Mesendoderm (in vitro differentiated cells): ENCODE measurements at regions not wholly inside any gene's neighbourhood (a gene's known extent, or its start where the extent isn't known, plus 50 kb on each side); places are given as distances from the start of the nearest gene placed in this dataset.

Source experiments
- DNase-seq: peaks from one replicate; pipeline ENCODE4 v3.0.0; 2013
- H2AK5ac ChIP-seq: 2 replicates; pipeline ENCODE4 v1.6.1; 2013; ENCODE audit warnings: low read length, inconsistent platforms
- H2BK120ac ChIP-seq: 2 replicates; pipeline ENCODE4 v1.6.1; 2013; ENCODE audit warnings: low read depth, mild to moderate bottlenecking, low read length, moderate library complexity, mixed read lengths
- H2BK15ac ChIP-seq: replicated peaks from 2 replicates; pipeline ENCODE4 v1.6.1; 2013; ENCODE audit warnings: low read depth, mild to moderate bottlenecking, moderate library complexity
- H2BK5ac ChIP-seq: 2 replicates; pipeline ENCODE4 v1.6.1; 2013; ENCODE audit warnings: low read length, inconsistent platforms
- H3K18ac ChIP-seq: 2 replicates; pipeline ENCODE4 v1.6.1; 2013; ENCODE audit warnings: mild to moderate bottlenecking, low read length, mixed read lengths
- H3K23ac ChIP-seq: one replicate; pipeline ENCODE4 v1.6.1; 2013; ENCODE audit warnings: low read length
- H3K27ac ChIP-seq: 2 replicates; pipeline ENCODE4 v1.5.1; 2013; ENCODE audit warnings: low read depth, mild to moderate bottlenecking, inconsistent platforms, low read length, moderate library complexity
- H3K27me3 ChIP-seq: 2 replicates; pipeline ENCODE4 v1.6.1; 2013; ENCODE audit warnings: low read length, control low read depth, mild to moderate bottlenecking, inconsistent platforms; ENCODE audit not compliant: insufficient read depth, poor library complexity
- H3K36me3 ChIP-seq: 2 replicates; pipeline ENCODE4 v1.6.1; 2013; ENCODE audit warnings: low read length, inconsistent platforms; ENCODE audit not compliant: control insufficient read depth, insufficient read depth
- H3K4ac ChIP-seq: one replicate; pipeline ENCODE4 v1.6.1; 2013; ENCODE audit warnings: low read depth, mild to moderate bottlenecking, low read length, moderate library complexity
- H3K4me1 ChIP-seq: 2 replicates; pipeline ENCODE4 v1.6.1; 2013; ENCODE audit warnings: low read depth, low read length, inconsistent platforms; ENCODE audit not compliant: control insufficient read depth
- H3K4me2 ChIP-seq: 2 replicates; pipeline ENCODE4 v1.6.1; 2013; ENCODE audit warnings: low read length
- H3K4me3 ChIP-seq: 2 replicates; pipeline ENCODE4 v1.5.1; 2013; ENCODE audit warnings: mild to moderate bottlenecking, low read length
- H3K56ac ChIP-seq: one replicate; pipeline ENCODE4 v1.6.1; 2013; ENCODE audit warnings: low read length
- H3K79me1 ChIP-seq: 2 replicates; pipeline ENCODE4 v1.6.1; 2013; ENCODE audit warnings: low read length, inconsistent platforms
- H3K79me2 ChIP-seq: 2 replicates; pipeline ENCODE4 v1.6.1; 2013; ENCODE audit warnings: mild to moderate bottlenecking, low read length; ENCODE audit not compliant: control insufficient read depth, insufficient read depth
- H3K9ac ChIP-seq: 2 replicates; pipeline ENCODE4 v1.6.1; 2013; ENCODE audit warnings: low read length, inconsistent platforms
- H4K5ac ChIP-seq: one replicate; pipeline ENCODE4 v1.6.1; 2013; ENCODE audit warnings: low read length
- H4K8ac ChIP-seq: one replicate; pipeline ENCODE4 v1.6.1; 2013; ENCODE audit warnings: low read depth, mild to moderate bottlenecking, control low read depth, low read length, moderate library complexity
- WGBS: extraction: QIAGEN DNeasy Blood & Tissue Kit; methylation state at CpG from one replicate; pipeline ENCODE4 v1.1.7; 2013; ENCODE audit warnings: low lambda C conversion rate, missing lambda C conversion rate; ENCODE audit not compliant: insufficient coverage; ENCODE audit errors: extremely low coverage; 5-methylcytosine and 5-hydroxymethylcytosine counted together

DNA sequence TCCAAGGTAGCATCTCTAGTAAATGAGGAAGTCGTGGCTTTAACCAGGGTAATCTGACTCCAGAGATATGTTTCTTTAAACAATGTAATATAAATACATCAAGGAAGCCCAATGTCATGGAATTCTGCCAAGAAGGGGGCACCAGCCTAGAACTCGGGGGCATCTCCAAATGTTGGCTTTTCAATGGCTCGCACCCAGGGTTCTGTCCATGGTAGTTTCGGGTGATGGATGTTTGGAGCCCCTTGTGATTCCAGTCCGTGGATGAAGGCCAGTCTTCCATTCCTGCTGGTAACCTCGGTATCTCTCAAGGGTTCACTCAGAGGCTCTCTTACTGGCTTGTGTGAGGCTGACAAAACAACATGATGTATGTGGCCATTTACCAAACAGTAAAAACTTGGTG is 91.7 kb upstream of the SPHKAP start:
- no peak overlapping the region for H3K27ac ChIP-seq
- no peaks in the 10 kb centered on the region for H3K4me1 ChIP-seq
- no peak overlapping the region for H2BK120ac ChIP-seq
- no peak overlapping the region for H3K4ac ChIP-seq
- H2AK5ac ChIP-seq, result no peak overlapping the region
- H4K8ac ChIP-seq, result no peak overlapping the region
- H2BK5ac ChIP-seq, result no peak overlapping the region
- H3K79me2 ChIP-seq, result no peaks in the 10 kb centered on the region
- no peak overlapping the region for H2BK15ac ChIP-seq
- H3K27me3 ChIP-seq, result no peaks in the 10 kb centered on the region
- WGBS, result no CpG with 5 or more reads among the region's 6 CpGs
- DNase-seq, result no peak
- H3K18ac ChIP-seq, result no peak overlapping the region
- no peak overlapping the region for H3K23ac ChIP-seq
- no peak overlapping the region for H4K5ac ChIP-seq
- H3K36me3 ChIP-seq, result no peaks in the 10 kb centered on the region
- no peak overlapping the region for H3K56ac ChIP-seq
- no peak overlapping the region for H3K9ac ChIP-seq
- H3K4me2 ChIP-seq, result no peak overlapping the region
- no peak overlapping the region for H3K4me3 ChIP-seq
- H3K79me1 ChIP-seq, result no peaks in the 10 kb centered on the region

DNA sequence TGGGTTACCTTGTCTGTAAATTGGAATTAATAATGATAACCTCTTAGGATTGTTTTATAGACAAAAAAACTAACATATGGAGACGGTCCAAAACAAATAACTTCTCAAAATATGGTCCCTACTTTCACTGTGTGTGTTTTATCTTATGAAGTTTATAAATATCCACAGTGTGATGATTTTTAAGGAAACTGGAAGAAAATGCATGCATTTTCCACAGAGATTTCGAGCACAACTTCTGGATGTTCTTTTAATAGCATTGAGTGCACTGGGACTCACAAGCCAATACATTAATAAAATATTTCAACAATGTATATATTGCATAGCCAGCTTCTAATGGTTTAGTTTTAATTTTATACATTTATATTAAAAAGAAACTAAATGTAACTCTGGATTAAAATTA is 87.9 kb upstream of the SPHKAP start:
- no CpG with 5 or more reads among the region's 2 CpGs for WGBS
- no peaks in the 10 kb centered on the region for H3K4me1 ChIP-seq

GRCh38 chr2:228268756-228269155 is 87.3 kb upstream of the SPHKAP start:
- no peak overlapping the region for H2BK15ac ChIP-seq
- no peak overlapping the region for H3K56ac ChIP-seq
- H3K79me1 ChIP-seq, result no peaks in the 10 kb centered on the region
- no peak overlapping the region for H3K4me3 ChIP-seq
- H2BK5ac ChIP-seq, result no peak overlapping the region
- no peak overlapping the region for H3K23ac ChIP-seq
- H3K4me2 ChIP-seq, result no peak overlapping the region
- no peak overlapping the region for H4K5ac ChIP-seq
- H4K8ac ChIP-seq, result no peak overlapping the region
- H2BK120ac ChIP-seq, result no peak overlapping the region
- H3K79me2 ChIP-seq, result no peaks in the 10 kb centered on the region
- H3K36me3 ChIP-seq, result no peaks in the 10 kb centered on the region
- WGBS, result no CpG with 5 or more reads among the region's 1 CpG
- H3K18ac ChIP-seq, result no peak overlapping the region
- no peak overlapping the region for H3K9ac ChIP-seq
- no peaks in the 10 kb centered on the region for H3K27me3 ChIP-seq
- no peak overlapping the region for H2AK5ac ChIP-seq
- DNase-seq, result no peak
- H3K4ac ChIP-seq, result no peak overlapping the region
- no peaks in the 10 kb centered on the region for H3K4me1 ChIP-seq
- no peak overlapping the region for H3K27ac ChIP-seq

More for the DNA sequence above, 87.9 kb upstream of the SPHKAP start:
- H4K5ac ChIP-seq, result no peak overlapping the region
- no peak for DNase-seq
- no peak overlapping the region for H3K4ac ChIP-seq
- H2BK120ac ChIP-seq, result no peak overlapping the region
- no peaks in the 10 kb centered on the region for H3K79me1 ChIP-seq
- no peak overlapping the region for H3K23ac ChIP-seq
- no peak overlapping the region for H3K9ac ChIP-seq
- H2BK5ac ChIP-seq, result no peak overlapping the region
- H3K79me2 ChIP-seq, result no peaks in the 10 kb centered on the region
- H3K4me2 ChIP-seq, result no peak overlapping the region
- no peak overlapping the region for H4K8ac ChIP-seq
- H3K18ac ChIP-seq, result no peak overlapping the region
- H3K4me3 ChIP-seq, result no peak overlapping the region
- no peak overlapping the region for H2BK15ac ChIP-seq
- H2AK5ac ChIP-seq, result no peak overlapping the region
- H3K56ac ChIP-seq, result no peak overlapping the region
- no peaks in the 10 kb centered on the region for H3K27me3 ChIP-seq
- H3K36me3 ChIP-seq, result no peaks in the 10 kb centered on the region
- no peak overlapping the region for H3K27ac ChIP-seq

DNA sequence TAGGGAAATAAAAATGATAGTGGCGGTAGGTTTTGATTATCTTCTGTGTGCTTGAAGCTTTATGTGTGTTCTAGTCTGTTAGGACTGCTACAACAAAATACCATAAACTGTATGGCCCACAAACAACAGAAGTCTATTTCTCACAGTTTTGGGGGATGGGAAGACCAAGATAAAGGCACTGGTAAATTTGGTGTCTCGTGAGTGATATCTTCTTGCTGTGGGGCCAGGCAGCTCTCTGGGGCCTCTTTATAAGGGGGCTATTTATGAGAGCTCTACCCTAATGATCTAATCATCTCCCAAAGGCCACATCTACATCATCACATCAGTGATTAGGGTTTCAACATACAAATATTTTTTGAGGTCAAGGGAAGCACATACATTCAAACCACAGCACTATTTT is 86.8 kb upstream of the SPHKAP start:
- no peak overlapping the region for H3K4me3 ChIP-seq
- H2BK5ac ChIP-seq, result no peak overlapping the region
- no peak overlapping the region for H2BK15ac ChIP-seq
- no peak overlapping the region for H3K4ac ChIP-seq
- no peaks in the 10 kb centered on the region for H3K79me2 ChIP-seq
- H3K36me3 ChIP-seq, result no peaks in the 10 kb centered on the region
- H3K9ac ChIP-seq, result no peak overlapping the region
- DNase-seq, result no peak
- H3K56ac ChIP-seq, result no peak overlapping the region
- no peak overlapping the region for H4K8ac ChIP-seq
- H3K4me2 ChIP-seq, result no peak overlapping the region
- no peak overlapping the region for H3K23ac ChIP-seq
- no peak overlapping the region for H2AK5ac ChIP-seq
- no peak overlapping the region for H3K27ac ChIP-seq
- H3K79me1 ChIP-seq, result no peaks in the 10 kb centered on the region
- no peak overlapping the region for H2BK120ac ChIP-seq
- no CpG with 5 or more reads among the region's 2 CpGs for WGBS
- no peak overlapping the region for H4K5ac ChIP-seq
- no peaks in the 10 kb centered on the region for H3K4me1 ChIP-seq
- H3K27me3 ChIP-seq, result no peaks in the 10 kb centered on the region
- no peak overlapping the region for H3K18ac ChIP-seq

DNA sequence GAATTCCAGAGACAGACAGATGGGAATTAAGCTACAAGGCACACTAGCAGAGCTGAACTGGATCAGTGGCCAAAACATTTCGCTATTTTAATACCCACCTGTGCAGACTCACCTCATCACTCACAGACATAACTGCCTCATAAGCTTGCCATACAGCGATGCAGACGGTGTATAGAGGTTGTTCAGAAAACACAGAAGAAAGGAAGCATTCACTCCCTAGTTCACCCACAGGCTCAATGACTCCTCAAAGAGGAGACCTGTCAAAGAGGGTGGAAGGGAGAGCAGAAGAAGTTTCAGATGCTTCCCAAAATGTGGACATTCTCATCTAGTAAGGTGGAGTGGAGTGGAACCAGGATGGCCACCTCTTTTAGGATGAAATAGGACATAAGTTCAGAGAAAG is 81.7 kb upstream of the SPHKAP start:
- Histone ChIP-seq H3K9ac (no peak overlapping the region), H2BK5ac (no peak overlapping the region), H2AK5ac (no peak overlapping the region), H3K23ac (no peak overlapping the region), H2BK15ac (no peak overlapping the region), H3K27ac (no peak overlapping the region), H3K4me1 (no peaks in the 10 kb centered on the region), H4K5ac (no peak overlapping the region), H2BK120ac (no peak overlapping the region), H3K4ac (no peak overlapping the region), H3K36me3 (no peaks in the 10 kb centered on the region), H3K27me3 (no peaks in the 10 kb centered on the region), H3K79me1 (no peaks in the 10 kb centered on the region), H3K4me3 (no peak overlapping the region), H3K18ac (no peak overlapping the region), H4K8ac (no peak overlapping the region), H3K56ac (no peak overlapping the region), H3K4me2 (no peak overlapping the region), H3K79me2 (no peaks in the 10 kb centered on the region)
- DNase-seq, result no peak
- WGBS, result no CpG with 5 or more reads among the region's 3 CpGs

GRCh38 chr2:228261546-228261945 is 80.1 kb upstream of the SPHKAP start:
- Histone ChIP-seq H4K5ac (no peak overlapping the region), H3K27me3 (no peaks in the 10 kb centered on the region), H3K79me2 (no peaks in the 10 kb centered on the region), H3K23ac (no peak overlapping the region), H2BK5ac (no peak overlapping the region), H3K4me1 (no peaks in the 10 kb centered on the region), H3K18ac (no peak overlapping the region), H2AK5ac (no peak overlapping the region), H3K4me2 (no peak overlapping the region), H3K56ac (no peak overlapping the region), H2BK120ac (no peak overlapping the region), H4K8ac (no peak overlapping the region), H3K36me3 (no peaks in the 10 kb centered on the region), H2BK15ac (no peak overlapping the region), H3K9ac (no peak overlapping the region), H3K4ac (no peak overlapping the region), H3K4me3 (no peak overlapping the region), H3K27ac (no peak overlapping the region), H3K79me1 (no peaks in the 10 kb centered on the region)
- no peak for DNase-seq
- WGBS, result no CpG with 5 or more reads among the region's 7 CpGs
